ENCODE measurements at regions not wholly inside any gene's neighbourhood (a gene's known extent, or its start where the extent isn't known, plus 50 kb on each side); places are given as distances from the start of the nearest gene placed in this dataset.

GRCh38 chr3:55367384-55367783 is 119.7 kb downstream of the WNT5A start:
- TF ChIP-seq MYC (IDR thresholded peaks at IDR 0.05; ENCODE audit: low read depth, low read length): no peak
- TF ChIP-seq CTCF (IDR thresholded peaks at IDR 0.05; ENCODE audit: low read depth, low read length): no peak
- no peak for TF ChIP-seq POLR2A (IDR thresholded peaks at IDR 0.05; ENCODE audit: extremely low read depth, insufficient read length)
- TF ChIP-seq MAX (IDR thresholded peaks at IDR 0.05; ENCODE audit: low read depth, low read length): no peak
